Mesothelial cell of epicardium (in vitro differentiated cells): ENCODE measurements at regions not wholly inside any gene's neighbourhood (a gene's known extent, or its start where the extent isn't known, plus 50 kb on each side); places are given as distances from the start of the nearest gene placed in this dataset.

ENCODE experiments used
- DNase-seq, 2 experiments: peaks; one replicate each; pipeline ENCODE4 v3.0.0; 2021; ENCODE audit warnings: low spot score in 2 of 2; ENCODE audit not compliant: unreplicated experiment in 2 of 2
- H3K27ac Mint-ChIP-seq: 2 replicates; pipeline ENCODE4 v1.8.0; 2021; ENCODE audit warnings: mixed read lengths
- H3K27me3 Mint-ChIP-seq: 2 replicates; pipeline ENCODE4 v1.8.0; 2021; ENCODE audit warnings: low read depth, mixed read lengths
- H3K36me3 Mint-ChIP-seq: 2 replicates; pipeline ENCODE4 v1.8.0; 2021; ENCODE audit warnings: mixed read lengths
- H3K4me1 Mint-ChIP-seq: 2 replicates; pipeline ENCODE4 v1.8.0; 2021; ENCODE audit warnings: mixed read lengths
- H3K4me3 Mint-ChIP-seq: 2 replicates; pipeline ENCODE4 v1.8.0; 2021; ENCODE audit warnings: mild to moderate bottlenecking, moderate library complexity, mixed read lengths
- H3K9me3 Mint-ChIP-seq: 2 replicates; pipeline ENCODE4 v1.8.0; 2021; ENCODE audit warnings: mixed read lengths
- CTCF ChIP-seq: fragments of 200-600 bp; sonication (generic); IDR thresholded peaks from one replicate; pipeline ENCODE4 v1.5.0; 2021; ENCODE audit warnings: antibody characterized with exemption; ENCODE audit not compliant: unreplicated experiment

GRCh38 chr2:240293557-240294461 is 141.7 kb upstream of the GPC1 start:
- Mint-ChIP-seq H3K27ac (no peak overlapping the region), H3K4me3 (no peak overlapping the region), H3K27me3 (no peaks in the 10 kb centered on the region), H3K36me3 (no peaks in the 10 kb centered on the region), H3K4me1 (peaks cover 13% of the 10 kb centered on the region), H3K9me3 (no peaks in the 10 kb centered on the region)
- no peak for DNase-seq
- no peak for TF ChIP-seq CTCF

- H3K9me3 Mint-ChIP-seq: no peaks in the 10 kb centered on the region
- no peak overlapping the region for H3K4me3 Mint-ChIP-seq
- no peaks in the 10 kb centered on the region for H3K36me3 Mint-ChIP-seq
- H3K27me3 Mint-ChIP-seq: no peaks in the 10 kb centered on the region
- H3K27ac Mint-ChIP-seq: no peak overlapping the region
- DNase-seq: no peak
- H3K4me1 Mint-ChIP-seq: peaks cover 13% of the 10 kb centered on the region
- TF ChIP-seq CTCF: no peak
Observed at GRCh38 chr2:240294514-240294913, 140.9 kb upstream of the GPC1 start.

GRCh38 chr2:240295256-240296103 is 140.0 kb upstream of the GPC1 start:
- no peaks in the 10 kb centered on the region for H3K36me3 Mint-ChIP-seq
- H3K4me3 Mint-ChIP-seq: no peak overlapping the region
- no peak for TF ChIP-seq CTCF
- no peaks in the 10 kb centered on the region for H3K27me3 Mint-ChIP-seq
- no peak overlapping the region for H3K27ac Mint-ChIP-seq
- peaks cover 13% of the 10 kb centered on the region for H3K4me1 Mint-ChIP-seq
- DNase-seq: no peak
- no peaks in the 10 kb centered on the region for H3K9me3 Mint-ChIP-seq

- Mint-ChIP-seq H3K27ac (no peak overlapping the region), H3K4me3 (no peak overlapping the region), H3K9me3 (no peaks in the 10 kb centered on the region), H3K4me1 (peaks cover 13% of the 10 kb centered on the region), H3K36me3 (no peaks in the 10 kb centered on the region), H3K27me3 (no peaks in the 10 kb centered on the region)
- DNase-seq: no peak
- no peak for TF ChIP-seq CTCF
Observed at GRCh38 chr2:240296104-240296406, 139.4 kb upstream of the GPC1 start.

GRCh38 chr2:240296476-240297255 is 138.8 kb upstream of the GPC1 start:
- H3K4me3 Mint-ChIP-seq: no peak overlapping the region

More at GRCh38 chr2:240296476-240297255, 138.8 kb upstream of the GPC1 start:
- H3K4me1 Mint-ChIP-seq: peaks cover 10% of the 10 kb centered on the region
- H3K27me3 Mint-ChIP-seq: peaks cover 5% of the 10 kb centered on the region
- TF ChIP-seq CTCF: no peak
- H3K9me3 Mint-ChIP-seq: no peaks in the 10 kb centered on the region
- no peak overlapping the region for H3K27ac Mint-ChIP-seq
- DNase-seq: no peak
- no peaks in the 10 kb centered on the region for H3K36me3 Mint-ChIP-seq
